Spleen (tissue), 7 donors: ENCODE measurements at regions not wholly inside any gene's neighbourhood (a gene's known extent, or its start where the extent isn't known, plus 50 kb on each side); places are given as distances from the start of the nearest gene placed in this dataset.

Source experiments
- POLR2A ChIP-seq, 3 donors: fragments of 450-650 bp; IDR thresholded peaks; one replicate each; pipeline ENCODE4 v1.5.1; 2017; ENCODE audit warnings: antibody characterized with exemption in 3 of 3, mild to moderate bottlenecking in 1 of 3
- POLR2AphosphoS5 ChIP-seq, 3 donors: sonication (generic); formaldehyde crosslinking; IDR thresholded peaks; one replicate each; pipeline ENCODE4 v1.5.1; 2017; ENCODE audit warnings: antibody characterized with exemption in 3 of 3
- TF ChIP-seq, protein P1 (sequence below), 11 experiments: fragments of 200-600 bp in 7 of 11; fragments of 450-650 bp in 4 of 11; sonication (generic) in 4 of 11; IDR thresholded peaks in 8 of 11; conservative IDR thresholded peaks in 3 of 11; 1 replicate in 7 of 11; 2 replicates in 4 of 11; pipeline versions ENCODE4 v1.4.0 to v1.8.0; 2016 to 2021; ENCODE audit warnings: antibody characterized with exemption in 11 of 11, inconsistent platforms in 4 of 11, mild to moderate bottlenecking in 1 of 11
- donor health status: DM: no; HTN: no; CAD: no; lungs with moderate emphysema.
- donor health status: DM: no; HTN: no; CAD: no.
- donor health status: DM: no; HTN: no; CAD: no.

GRCh38 chr1:223048026-223048425, 95.0 kb downstream of the TLR5 start:
- TF ChIP-seq POLR2AphosphoS5 (IDR thresholded peaks at IDR 0.05) (no peak), POLR2A (IDR thresholded peaks at IDR 0.05) (no peak)
- TF ChIP-seq, protein P1, sequence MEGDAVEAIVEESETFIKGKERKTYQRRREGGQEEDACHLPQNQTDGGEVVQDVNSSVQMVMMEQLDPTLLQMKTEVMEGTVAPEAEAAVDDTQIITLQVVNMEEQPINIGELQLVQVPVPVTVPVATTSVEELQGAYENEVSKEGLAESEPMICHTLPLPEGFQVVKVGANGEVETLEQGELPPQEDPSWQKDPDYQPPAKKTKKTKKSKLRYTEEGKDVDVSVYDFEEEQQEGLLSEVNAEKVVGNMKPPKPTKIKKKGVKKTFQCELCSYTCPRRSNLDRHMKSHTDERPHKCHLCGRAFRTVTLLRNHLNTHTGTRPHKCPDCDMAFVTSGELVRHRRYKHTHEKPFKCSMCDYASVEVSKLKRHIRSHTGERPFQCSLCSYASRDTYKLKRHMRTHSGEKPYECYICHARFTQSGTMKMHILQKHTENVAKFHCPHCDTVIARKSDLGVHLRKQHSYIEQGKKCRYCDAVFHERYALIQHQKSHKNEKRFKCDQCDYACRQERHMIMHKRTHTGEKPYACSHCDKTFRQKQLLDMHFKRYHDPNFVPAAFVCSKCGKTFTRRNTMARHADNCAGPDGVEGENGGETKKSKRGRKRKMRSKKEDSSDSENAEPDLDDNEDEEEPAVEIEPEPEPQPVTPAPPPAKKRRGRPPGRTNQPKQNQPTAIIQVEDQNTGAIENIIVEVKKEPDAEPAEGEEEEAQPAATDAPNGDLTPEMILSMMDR (IDR thresholded peaks at IDR 0.05 in 8 of 11, conservative IDR thresholded peaks at IDR 0.05 in 3 of 11): no peak
